ENCODE measurements at regions not wholly inside any gene's neighbourhood (a gene's known extent, or its start where the extent isn't known, plus 50 kb on each side); places are given as distances from the start of the nearest gene placed in this dataset.

DNA sequence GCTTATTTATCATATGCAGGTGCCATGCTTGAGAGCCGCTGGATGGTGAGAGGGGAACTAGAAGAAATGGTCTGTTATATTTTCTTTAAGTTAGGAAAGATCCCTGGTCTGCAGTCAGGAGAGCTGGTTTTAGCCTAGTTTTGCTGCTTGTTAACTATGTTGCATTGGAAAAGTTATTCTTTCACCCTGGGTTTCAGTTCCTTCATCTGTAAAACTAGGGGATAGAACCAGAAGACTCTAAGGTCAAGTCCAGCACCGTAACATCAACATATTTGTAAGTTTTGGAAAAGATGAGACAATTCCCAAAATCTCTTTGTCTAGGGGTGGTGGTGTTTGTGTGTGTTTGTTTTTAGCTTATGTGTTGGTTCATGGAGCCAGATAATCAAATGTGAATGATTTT, 304.0 kb downstream of the QKI start:
- DNase-seq = no peak
- no peak overlapping the region for H3K4me3 Mint-ChIP-seq
- CTCF ChIA-PET = interaction anchor here (0.8 kb wide), 1 partner anchor 19 kb away, joined by 3 read pairs; no protein-coding TSS in a partner anchor
- peaks cover 3% of the 10 kb centered on the region for H3K27me3 Mint-ChIP-seq
- no peaks in the 10 kb centered on the region for H3K4me1 Mint-ChIP-seq
- no peaks in the 10 kb centered on the region for H3K9me3 Mint-ChIP-seq
- POLR2A ChIA-PET = no interaction called here
- H3K27ac Mint-ChIP-seq = no peak overlapping the region
- H3K36me3 Mint-ChIP-seq (ENCODE audit: low read depth) = no peaks in the 10 kb centered on the region

DNA sequence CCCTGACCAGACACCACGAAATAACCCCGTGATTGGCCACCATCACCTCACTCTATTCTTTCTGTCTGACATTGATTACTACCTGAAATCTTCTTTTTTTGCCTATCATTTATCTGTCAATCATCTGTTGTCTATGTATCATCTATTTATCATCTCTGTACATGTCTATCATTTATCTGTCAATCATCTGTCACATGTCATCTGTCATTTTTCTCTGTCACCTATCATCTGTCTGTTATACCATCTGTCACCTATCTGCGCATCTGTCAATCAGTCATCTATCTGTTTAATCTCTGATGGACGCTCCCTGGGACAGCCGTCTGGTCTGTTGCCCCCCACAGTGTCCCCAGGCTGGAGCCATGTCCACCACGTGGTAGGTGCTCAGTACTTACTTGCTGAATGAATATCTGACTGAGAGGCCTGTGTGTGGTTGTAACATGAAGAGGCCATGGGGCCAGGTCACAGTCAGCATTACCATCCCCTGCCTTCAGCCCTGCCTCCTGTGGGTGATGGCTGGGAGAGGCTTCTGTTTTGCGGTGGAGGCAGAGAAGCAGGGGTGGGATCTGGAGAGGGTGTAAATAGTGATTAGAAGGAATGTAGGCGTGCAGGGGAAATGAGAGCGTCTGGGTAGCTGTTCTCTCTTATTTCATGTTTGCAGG, 302.7 kb downstream of the QKI start:
- no peak overlapping the region for H3K27ac Mint-ChIP-seq
- CTCF ChIA-PET = no interaction called here
- no peak overlapping the region for H3K4me3 Mint-ChIP-seq
- H3K36me3 Mint-ChIP-seq (ENCODE audit: low read depth) = no peaks in the 10 kb centered on the region
- POLR2A ChIA-PET = no interaction called here
- peaks cover 3% of the 10 kb centered on the region for H3K27me3 Mint-ChIP-seq
- peaks cover 3% of the 10 kb centered on the region for H3K4me1 Mint-ChIP-seq
- DNase-seq = no peak
- no peaks in the 10 kb centered on the region for H3K9me3 Mint-ChIP-seq

DNA sequence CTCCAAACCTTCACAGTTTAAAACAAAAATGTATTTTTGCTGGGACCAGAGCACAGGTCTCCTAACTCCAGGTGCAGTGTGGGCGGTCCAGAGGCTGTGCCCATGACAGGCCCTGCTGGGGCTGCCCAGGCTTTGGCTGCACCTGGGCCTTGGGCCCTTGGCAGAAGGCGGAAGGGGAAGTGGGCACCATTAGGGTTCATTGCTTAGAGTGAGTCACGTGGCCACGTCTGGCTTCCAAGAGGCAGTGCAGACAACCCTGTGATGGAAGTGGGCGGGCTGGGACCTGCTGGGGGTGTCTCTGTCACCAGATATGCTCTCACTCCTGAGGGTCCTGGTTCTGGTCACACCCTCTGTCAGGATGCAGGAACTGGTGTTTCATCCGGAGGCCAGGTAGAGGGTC, 302.2 kb downstream of the QKI start:
- Mint-ChIP-seq H3K27ac (no peak overlapping the region), H3K4me3 (no peak overlapping the region), H3K9me3 (no peaks in the 10 kb centered on the region), H3K4me1 (peaks cover 3% of the 10 kb centered on the region), H3K27me3 (peaks cover 3% of the 10 kb centered on the region), H3K36me3 (ENCODE audit: low read depth) (no peaks in the 10 kb centered on the region)
- no peak for DNase-seq
- ChIA-PET CTCF (interaction anchor here (0.6 kb wide), 1 partner anchor 107 kb away, joined by 4 read pairs; no protein-coding TSS in a partner anchor), POLR2A (no interaction called here)

DNA sequence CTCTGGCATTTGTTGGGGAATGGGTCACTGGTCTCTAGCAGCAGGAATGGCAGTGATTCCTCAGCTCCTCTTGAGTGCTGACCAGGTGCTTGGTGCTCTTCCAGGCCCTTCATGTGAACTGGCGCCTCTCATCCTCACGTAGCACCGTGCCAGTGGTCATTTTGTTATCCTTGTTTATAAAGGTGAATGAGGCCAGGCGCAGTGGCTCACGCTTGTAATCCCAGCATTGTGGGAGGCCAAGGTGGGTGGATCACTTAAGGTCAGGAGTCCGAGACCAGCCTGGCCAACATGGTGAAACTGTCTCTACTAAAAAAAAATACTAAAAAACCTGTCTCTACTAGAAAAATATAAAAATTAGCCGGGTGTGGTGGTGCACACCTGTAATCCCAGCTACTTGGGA, 301.3 kb downstream of the QKI start:
- Mint-ChIP-seq H3K27me3 (peaks cover 3% of the 10 kb centered on the region), H3K4me1 (peaks cover 3% of the 10 kb centered on the region), H3K27ac (no peak overlapping the region), H3K4me3 (no peak overlapping the region), H3K36me3 (ENCODE audit: low read depth) (no peaks in the 10 kb centered on the region), H3K9me3 (no peaks in the 10 kb centered on the region)
- no peak for DNase-seq
- CTCF ChIA-PET = interaction anchor here (0.6 kb wide), 1 partner anchor 106 kb away, joined by 4 read pairs; no protein-coding TSS in a partner anchor
- POLR2A ChIA-PET = no interaction called here

DNA sequence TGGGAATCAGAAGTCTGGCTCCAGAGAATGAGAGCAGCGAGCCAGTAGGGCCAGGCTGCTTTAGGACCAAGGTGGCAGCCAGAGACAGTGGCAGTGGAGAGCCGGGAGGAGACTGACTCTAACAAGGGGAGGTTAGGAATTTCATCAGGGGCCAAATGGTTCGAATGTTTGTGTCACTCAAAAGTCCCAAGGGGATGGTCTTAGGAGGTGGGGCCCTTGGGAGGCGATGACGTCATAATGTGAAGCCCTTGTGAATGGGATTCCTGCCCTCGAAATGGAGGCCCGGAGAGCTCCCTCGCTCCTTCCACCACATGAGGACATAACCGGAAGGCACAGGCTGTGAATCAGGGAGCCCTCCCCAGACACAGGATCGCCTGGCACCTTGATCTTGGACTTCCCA, 299.7 kb downstream of the QKI start:
- POLR2A ChIA-PET = no interaction called here

DNA sequence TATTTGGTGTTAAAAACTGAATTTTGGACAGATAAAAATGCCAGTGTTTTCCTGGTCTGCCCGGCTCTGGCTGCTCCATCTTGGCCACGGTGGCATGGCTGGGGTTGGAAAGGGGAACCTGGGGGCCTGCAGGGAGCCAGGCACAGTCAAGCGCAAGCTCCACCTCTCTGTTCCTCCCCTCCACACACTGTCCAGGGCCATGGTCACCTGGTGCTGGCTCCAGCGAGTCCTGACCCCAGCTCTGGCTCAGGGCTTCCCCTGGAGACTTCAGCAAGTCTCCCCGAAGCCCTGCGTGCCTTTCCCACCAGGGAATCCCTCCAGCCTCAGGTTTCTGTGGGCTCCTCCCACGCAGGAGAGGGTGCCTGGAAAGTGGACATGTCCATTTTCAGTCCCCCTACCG, 298.5 kb downstream of the QKI start:
- POLR2A ChIA-PET = no interaction called here

More for the DNA sequence above, 299.7 kb downstream of the QKI start:
- Mint-ChIP-seq H3K36me3 (ENCODE audit: low read depth) (no peaks in the 10 kb centered on the region), H3K9me3 (no peaks in the 10 kb centered on the region), H3K27me3 (no peaks in the 10 kb centered on the region), H3K4me1 (peaks cover 3% of the 10 kb centered on the region), H3K4me3 (no peak overlapping the region), H3K27ac (no peak overlapping the region)
- DNase-seq = no peak
- CTCF ChIA-PET = no interaction called here

DNA sequence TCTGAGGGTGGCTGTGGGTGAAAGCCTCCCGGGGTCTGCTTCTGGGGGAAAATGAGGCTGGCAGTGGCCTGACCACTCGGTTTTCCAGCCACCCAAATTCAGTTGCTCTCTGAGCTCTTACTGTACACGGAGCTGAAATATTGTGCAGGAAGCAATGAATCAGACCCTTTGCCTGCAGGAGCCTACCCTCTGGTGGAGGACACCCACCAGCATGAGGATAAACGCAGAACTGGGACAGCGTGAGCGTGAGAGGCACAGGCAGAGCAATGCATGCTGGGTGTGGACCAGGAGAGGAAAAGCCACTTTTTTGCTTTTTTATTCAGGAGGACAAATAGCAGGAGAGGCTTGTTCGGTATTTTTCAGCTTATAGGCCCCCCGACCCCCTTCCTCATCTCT, 298.0 kb downstream of the QKI start:
- Mint-ChIP-seq H3K36me3 (ENCODE audit: low read depth) (no peaks in the 10 kb centered on the region), H3K27ac (no peak overlapping the region), H3K27me3 (no peaks in the 10 kb centered on the region), H3K4me1 (peaks cover 3% of the 10 kb centered on the region), H3K9me3 (no peaks in the 10 kb centered on the region), H3K4me3 (no peak overlapping the region)
- DNase-seq = no peak
- ChIA-PET POLR2A (no interaction called here), CTCF (no interaction called here)

More for the DNA sequence above, 298.5 kb downstream of the QKI start:
- H3K4me1 Mint-ChIP-seq = peaks cover 3% of the 10 kb centered on the region
- no peak overlapping the region for H3K4me3 Mint-ChIP-seq
- H3K9me3 Mint-ChIP-seq = no peaks in the 10 kb centered on the region
- H3K27ac Mint-ChIP-seq = no peak overlapping the region
- H3K27me3 Mint-ChIP-seq = no peaks in the 10 kb centered on the region
- no peaks in the 10 kb centered on the region for H3K36me3 Mint-ChIP-seq (ENCODE audit: low read depth)
- CTCF ChIA-PET = no interaction called here
- DNase-seq = no peak

DNA sequence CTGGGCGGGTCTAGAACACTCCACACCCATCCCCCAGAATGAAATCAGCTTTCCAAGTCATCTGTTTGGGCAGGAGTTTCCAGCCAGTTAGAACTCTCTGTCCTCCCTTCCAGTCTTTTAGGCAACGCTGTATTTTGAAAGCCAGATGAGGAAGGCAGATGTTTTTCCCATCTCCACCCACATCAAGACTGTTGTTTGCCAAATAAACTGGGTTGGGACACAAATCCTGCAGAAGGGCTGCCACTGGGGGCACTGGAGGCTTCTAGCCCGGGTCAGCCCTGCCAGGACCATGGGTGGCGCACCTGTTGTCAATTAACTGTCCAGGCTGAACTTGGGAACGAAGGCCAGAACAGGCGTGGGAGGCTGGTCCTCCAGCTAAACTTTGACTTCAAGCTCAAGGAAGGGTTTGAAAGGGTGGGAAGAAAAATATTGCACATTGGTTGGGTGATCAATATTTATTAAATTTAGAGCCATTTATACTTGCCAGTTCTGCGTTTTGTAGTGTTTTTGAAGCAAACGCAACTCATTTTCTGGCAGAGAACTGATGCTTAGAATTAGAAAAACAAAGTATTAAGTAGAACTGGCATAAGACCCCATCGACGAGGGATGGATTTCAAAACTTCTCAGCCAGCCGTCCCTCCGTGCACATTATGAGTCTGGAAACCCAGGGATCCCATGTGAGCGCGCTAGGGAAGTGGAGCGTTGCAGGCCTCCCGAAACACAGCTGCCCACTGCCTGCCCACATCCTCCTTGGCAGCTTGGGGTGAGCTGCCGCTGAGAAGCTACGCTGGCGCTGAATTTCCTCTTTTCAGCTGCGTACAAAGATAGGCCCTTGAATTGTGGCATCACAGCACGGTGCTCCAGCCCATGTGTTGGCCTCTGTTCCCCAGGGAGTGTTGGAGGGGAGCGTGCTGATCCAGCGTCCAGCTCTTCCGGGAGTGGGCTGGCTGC, 297.4 kb downstream of the QKI start:
- Mint-ChIP-seq H3K9me3 (no peaks in the 10 kb centered on the region), H3K27me3 (no peaks in the 10 kb centered on the region), H3K4me1 (peaks cover 3% of the 10 kb centered on the region), H3K4me3 (no peak overlapping the region), H3K27ac (no peak overlapping the region), H3K36me3 (ENCODE audit: low read depth) (no peaks in the 10 kb centered on the region)
- ChIA-PET CTCF (no interaction called here), POLR2A (no interaction called here)
- DNase-seq = no peak

DNA sequence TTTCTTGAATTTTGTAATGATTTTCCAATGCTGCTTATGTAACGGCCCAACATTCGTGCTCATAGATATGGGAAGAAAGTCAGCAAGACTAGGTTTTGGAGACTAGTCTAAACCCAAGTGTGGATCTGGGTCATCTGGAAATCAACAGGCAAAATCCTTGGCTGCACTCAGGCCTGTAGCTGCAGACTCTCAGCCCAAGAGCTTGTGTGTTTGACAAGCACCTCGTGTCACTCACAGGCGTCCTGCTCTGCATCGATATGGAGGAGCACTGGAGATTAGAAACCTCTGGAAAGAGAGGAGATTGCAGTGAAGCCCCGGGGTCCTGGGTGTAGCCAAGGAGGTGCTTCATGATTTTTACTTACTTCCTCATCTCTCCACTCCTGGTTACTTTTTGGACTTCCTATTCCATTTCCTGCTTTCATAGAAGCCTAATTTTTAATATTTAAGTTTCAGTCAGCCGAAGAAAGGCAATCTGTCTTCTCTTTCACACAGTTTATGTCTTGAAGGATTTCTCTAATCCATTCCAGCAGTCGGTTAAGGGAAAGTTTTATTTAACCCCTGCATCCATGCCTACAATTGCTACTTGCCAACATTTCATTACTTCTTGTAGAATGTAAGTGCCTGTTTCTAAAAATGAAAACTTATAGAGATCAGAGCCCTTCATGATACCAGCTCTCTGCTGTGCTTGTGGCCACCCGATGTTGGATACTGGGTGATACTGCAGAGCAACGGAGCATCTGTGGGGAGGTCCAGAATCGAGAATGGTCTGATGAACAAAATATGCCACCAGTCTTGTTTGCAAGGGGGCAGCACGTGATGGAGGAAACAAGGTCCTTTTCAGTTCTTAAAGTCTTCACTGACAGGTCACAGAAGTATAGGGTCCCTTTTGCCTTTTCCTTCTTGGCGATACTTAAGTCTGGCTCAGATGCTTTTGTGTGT, 296.3 kb downstream of the QKI start:
- Mint-ChIP-seq H3K27ac (no peak overlapping the region), H3K36me3 (ENCODE audit: low read depth) (no peaks in the 10 kb centered on the region), H3K4me1 (peaks cover 3% of the 10 kb centered on the region), H3K9me3 (no peaks in the 10 kb centered on the region), H3K4me3 (no peak overlapping the region), H3K27me3 (no peaks in the 10 kb centered on the region)
- ChIA-PET CTCF (interaction anchor here (0.6 to 1.3 kb wide), 2 partner anchors 11 to 141 kb away, joined by 3 read pairs; no protein-coding TSS in a partner anchor), POLR2A (no interaction called here)
- no peak for DNase-seq

DNA sequence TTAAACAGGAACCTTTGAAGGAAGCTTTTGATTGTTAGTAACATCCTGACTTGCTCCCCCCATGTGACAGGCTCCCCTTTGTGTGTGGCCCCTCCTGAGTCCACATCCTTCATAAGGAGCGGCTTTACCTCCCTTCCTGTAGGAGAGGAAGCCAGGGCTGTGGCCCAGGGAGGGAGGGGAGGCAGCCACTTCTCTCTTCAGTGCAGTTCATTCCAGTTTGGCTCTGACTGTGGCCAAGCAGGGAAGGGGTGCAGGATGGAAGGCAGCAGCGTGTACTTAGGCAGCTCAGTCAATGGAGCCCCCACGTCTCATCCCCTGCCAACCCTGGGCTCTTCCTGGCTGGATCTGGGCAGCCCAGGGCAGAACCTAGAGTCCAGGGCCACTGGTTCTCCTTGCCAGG, 295.2 kb downstream of the QKI start:
- H3K4me1 Mint-ChIP-seq = peaks cover 3% of the 10 kb centered on the region
- no peaks in the 10 kb centered on the region for H3K9me3 Mint-ChIP-seq
- H3K36me3 Mint-ChIP-seq (ENCODE audit: low read depth) = no peaks in the 10 kb centered on the region
- ChIA-PET POLR2A (no interaction called here), CTCF (interaction anchor here (0.6 kb wide), 1 partner anchor 142 kb away, joined by 3 read pairs; no protein-coding TSS in a partner anchor)
- H3K27me3 Mint-ChIP-seq = peaks cover 2% of the 10 kb centered on the region
- H3K4me3 Mint-ChIP-seq = no peak overlapping the region
- H3K27ac Mint-ChIP-seq = no peak overlapping the region
- DNase-seq = no peak

DNA sequence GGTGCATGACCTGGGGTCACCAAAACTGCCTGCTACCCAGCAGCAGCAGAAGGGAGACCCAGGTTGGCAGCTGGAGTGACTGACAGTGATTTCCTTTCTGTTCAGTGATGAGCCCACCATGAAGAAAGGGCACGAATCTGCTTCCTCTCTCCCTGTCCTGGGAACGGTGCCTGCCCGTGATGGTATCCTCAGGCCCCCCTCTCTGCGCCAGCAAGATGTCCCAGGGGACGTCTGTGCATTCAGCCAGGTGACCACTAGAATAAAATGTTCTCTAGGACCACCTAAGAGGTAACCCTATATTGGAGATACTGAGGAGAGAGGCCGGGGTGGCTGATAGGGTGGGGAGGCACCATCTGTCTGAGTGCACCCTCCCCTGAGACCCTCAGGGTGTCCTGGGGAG, 294.7 kb downstream of the QKI start:
- no peak for DNase-seq
- peaks cover 2% of the 10 kb centered on the region for H3K27me3 Mint-ChIP-seq
- ChIA-PET POLR2A (no interaction called here), CTCF (no interaction called here)
- no peak overlapping the region for H3K27ac Mint-ChIP-seq
- peaks cover 3% of the 10 kb centered on the region for H3K4me1 Mint-ChIP-seq
- H3K4me3 Mint-ChIP-seq = no peak overlapping the region
- H3K9me3 Mint-ChIP-seq = no peaks in the 10 kb centered on the region
- H3K36me3 Mint-ChIP-seq (ENCODE audit: low read depth) = no peaks in the 10 kb centered on the region

DNA sequence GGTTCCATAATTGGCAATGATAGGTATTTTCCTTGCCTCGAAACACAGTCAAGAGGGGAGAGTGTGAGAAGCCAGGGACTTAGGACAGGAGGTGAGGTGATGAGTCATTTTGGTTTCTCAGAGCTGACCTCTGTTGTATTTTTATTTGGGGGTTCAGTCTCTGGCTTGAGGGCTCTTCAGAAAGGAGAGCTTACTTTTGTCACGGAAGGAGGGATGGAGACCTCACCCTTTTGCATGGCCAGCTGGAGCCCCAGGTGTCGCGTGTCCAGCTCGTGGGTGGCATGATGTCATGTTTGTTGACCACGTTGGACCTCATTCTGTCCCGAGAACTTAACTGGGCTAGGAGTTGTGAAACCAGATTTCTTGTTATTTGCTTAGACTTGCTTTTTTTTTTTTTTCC, 293.9 kb downstream of the QKI start:
- no peaks in the 10 kb centered on the region for H3K9me3 Mint-ChIP-seq
- ChIA-PET CTCF (no interaction called here), POLR2A (no interaction called here)
- no peak overlapping the region for H3K27ac Mint-ChIP-seq
- DNase-seq = no peak
- no peaks in the 10 kb centered on the region for H3K36me3 Mint-ChIP-seq (ENCODE audit: low read depth)
- peaks cover 3% of the 10 kb centered on the region for H3K4me1 Mint-ChIP-seq
- no peak overlapping the region for H3K4me3 Mint-ChIP-seq
- peaks cover 2% of the 10 kb centered on the region for H3K27me3 Mint-ChIP-seq
